ENCODE measurements at regions not wholly inside any gene's neighbourhood (a gene's known extent, or its start where the extent isn't known, plus 50 kb on each side); places are given as distances from the start of the nearest gene placed in this dataset.

DNA sequence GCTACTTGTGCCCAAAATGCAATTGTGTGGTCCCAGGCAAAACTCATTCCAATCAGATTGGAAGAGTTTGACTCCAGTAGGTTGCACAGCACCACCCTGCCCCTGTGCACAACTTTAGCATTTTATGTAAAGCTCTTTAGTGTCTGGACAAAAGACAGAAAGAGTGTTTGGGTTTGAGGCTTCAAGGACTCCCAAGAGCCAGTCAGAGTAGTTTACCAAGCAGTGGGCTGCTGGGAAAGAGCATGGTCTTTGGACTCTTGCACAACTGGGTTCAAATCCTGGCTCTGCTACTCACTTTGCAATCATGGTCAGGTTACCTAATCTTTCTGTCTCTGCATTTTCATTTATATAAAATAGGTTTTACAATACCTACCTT is 75.8 kb upstream of the UMPS start (continued):
- TF ChIP-seq, protein P1, sequence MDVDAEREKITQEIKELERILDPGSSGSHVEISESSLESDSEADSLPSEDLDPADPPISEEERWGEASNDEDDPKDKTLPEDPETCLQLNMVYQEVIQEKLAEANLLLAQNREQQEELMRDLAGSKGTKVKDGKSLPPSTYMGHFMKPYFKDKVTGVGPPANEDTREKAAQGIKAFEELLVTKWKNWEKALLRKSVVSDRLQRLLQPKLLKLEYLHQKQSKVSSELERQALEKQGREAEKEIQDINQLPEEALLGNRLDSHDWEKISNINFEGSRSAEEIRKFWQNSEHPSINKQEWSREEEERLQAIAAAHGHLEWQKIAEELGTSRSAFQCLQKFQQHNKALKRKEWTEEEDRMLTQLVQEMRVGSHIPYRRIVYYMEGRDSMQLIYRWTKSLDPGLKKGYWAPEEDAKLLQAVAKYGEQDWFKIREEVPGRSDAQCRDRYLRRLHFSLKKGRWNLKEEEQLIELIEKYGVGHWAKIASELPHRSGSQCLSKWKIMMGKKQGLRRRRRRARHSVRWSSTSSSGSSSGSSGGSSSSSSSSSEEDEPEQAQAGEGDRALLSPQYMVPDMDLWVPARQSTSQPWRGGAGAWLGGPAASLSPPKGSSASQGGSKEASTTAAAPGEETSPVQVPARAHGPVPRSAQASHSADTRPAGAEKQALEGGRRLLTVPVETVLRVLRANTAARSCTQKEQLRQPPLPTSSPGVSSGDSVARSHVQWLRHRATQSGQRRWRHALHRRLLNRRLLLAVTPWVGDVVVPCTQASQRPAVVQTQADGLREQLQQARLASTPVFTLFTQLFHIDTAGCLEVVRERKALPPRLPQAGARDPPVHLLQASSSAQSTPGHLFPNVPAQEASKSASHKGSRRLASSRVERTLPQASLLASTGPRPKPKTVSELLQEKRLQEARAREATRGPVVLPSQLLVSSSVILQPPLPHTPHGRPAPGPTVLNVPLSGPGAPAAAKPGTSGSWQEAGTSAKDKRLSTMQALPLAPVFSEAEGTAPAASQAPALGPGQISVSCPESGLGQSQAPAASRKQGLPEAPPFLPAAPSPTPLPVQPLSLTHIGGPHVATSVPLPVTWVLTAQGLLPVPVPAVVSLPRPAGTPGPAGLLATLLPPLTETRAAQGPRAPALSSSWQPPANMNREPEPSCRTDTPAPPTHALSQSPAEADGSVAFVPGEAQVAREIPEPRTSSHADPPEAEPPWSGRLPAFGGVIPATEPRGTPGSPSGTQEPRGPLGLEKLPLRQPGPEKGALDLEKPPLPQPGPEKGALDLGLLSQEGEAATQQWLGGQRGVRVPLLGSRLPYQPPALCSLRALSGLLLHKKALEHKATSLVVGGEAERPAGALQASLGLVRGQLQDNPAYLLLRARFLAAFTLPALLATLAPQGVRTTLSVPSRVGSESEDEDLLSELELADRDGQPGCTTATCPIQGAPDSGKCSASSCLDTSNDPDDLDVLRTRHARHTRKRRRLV (CRISPR knock-in tag; IDR thresholded peaks at IDR 0.05) = peak; percentile 43; the same call in 1 of the 2 replicates
- TF ChIP-seq ZNF781 (CRISPR knock-in tag; IDR thresholded peaks at IDR 0.05; ENCODE audit: borderline replicate concordance, not compliant biosample characterization) (no peak), RARA (CRISPR knock-in tag; IDR thresholded peaks at IDR 0.05) (peak; percentile 86), ZNF224 (CRISPR knock-in tag; IDR thresholded peaks at IDR 0.05) (no peak), XRCC5 (optimal IDR thresholded peaks at IDR 0.05; ENCODE audit: low read length) (peak; percentile 6), ZFX (CRISPR knock-in tag; IDR thresholded peaks at IDR 0.05; ENCODE audit: low read depth) (no peak), MED13 (CRISPR knock-in tag; IDR thresholded peaks at IDR 0.05) (no peak), ZNF609 (CRISPR knock-in tag; IDR thresholded peaks at IDR 0.05; ENCODE audit: borderline replicate concordance) (peak; percentile 41; the same call in 1 of the 2 replicates), ARNT (IDR thresholded peaks at IDR 0.05) (no peak), TGIF2 (CRISPR knock-in tag; IDR thresholded peaks at IDR 0.05) (no peak), ESRRA (CRISPR knock-in tag; IDR thresholded peaks at IDR 0.05; ENCODE audit: low read depth) (peak; percentile 63; the same call in 1 of the 2 replicates), CSRNP2 (CRISPR knock-in tag; conservative IDR thresholded peaks at IDR 0.05; ENCODE audit: low read depth) (no peak), ZNF30 (CRISPR knock-in tag; IDR thresholded peaks at IDR 0.05) (no peak), ETV6 (CRISPR knock-in tag; conservative IDR thresholded peaks at IDR 0.05) (0 out of 2 replicates have a peak, but pooled peaks have one; percentile 26), ZNF512 (CRISPR knock-in tag; IDR thresholded peaks at IDR 0.05) (no peak)
- TF ChIP-seq, protein P2, sequence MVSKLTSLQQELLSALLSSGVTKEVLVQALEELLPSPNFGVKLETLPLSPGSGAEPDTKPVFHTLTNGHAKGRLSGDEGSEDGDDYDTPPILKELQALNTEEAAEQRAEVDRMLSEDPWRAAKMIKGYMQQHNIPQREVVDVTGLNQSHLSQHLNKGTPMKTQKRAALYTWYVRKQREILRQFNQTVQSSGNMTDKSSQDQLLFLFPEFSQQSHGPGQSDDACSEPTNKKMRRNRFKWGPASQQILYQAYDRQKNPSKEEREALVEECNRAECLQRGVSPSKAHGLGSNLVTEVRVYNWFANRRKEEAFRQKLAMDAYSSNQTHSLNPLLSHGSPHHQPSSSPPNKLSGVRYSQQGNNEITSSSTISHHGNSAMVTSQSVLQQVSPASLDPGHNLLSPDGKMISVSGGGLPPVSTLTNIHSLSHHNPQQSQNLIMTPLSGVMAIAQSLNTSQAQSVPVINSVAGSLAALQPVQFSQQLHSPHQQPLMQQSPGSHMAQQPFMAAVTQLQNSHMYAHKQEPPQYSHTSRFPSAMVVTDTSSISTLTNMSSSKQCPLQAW (CRISPR knock-in tag; IDR thresholded peaks at IDR 0.05) = no peak

Data from HepG2 (cell line).